Hepatocyte (in vitro differentiated cells): ENCODE measurements at regions not wholly inside any gene's neighbourhood (a gene's known extent, or its start where the extent isn't known, plus 50 kb on each side); places are given as distances from the start of the nearest gene placed in this dataset.

Experiments
- EZH2 ChIP-seq: fragments of 200-600 bp; sonication (generic); IDR thresholded peaks from 2 replicates; pipeline ENCODE4 v1.6.1; 2016; ENCODE audit warnings: antibody characterized with exemption, mild to moderate bottlenecking, borderline replicate concordance
- EZH2phosphoT487 ChIP-seq: fragments of 200-600 bp; sonication (generic); IDR thresholded peaks from one replicate; pipeline ENCODE4 v1.6.1; 2018; ENCODE audit warnings: antibody characterized with exemption, mild to moderate bottlenecking, low read depth, moderate library complexity; ENCODE audit not compliant: unreplicated experiment, severe bottlenecking
- TF ChIP-seq, protein P1 (sequence below): fragments of 200-600 bp; sonication (generic); IDR thresholded peaks from 2 replicates; pipeline ENCODE4 v1.5.1; 2016; ENCODE audit warnings: antibody characterized with exemption, mild to moderate bottlenecking; ENCODE audit not compliant: poor library complexity

DNA sequence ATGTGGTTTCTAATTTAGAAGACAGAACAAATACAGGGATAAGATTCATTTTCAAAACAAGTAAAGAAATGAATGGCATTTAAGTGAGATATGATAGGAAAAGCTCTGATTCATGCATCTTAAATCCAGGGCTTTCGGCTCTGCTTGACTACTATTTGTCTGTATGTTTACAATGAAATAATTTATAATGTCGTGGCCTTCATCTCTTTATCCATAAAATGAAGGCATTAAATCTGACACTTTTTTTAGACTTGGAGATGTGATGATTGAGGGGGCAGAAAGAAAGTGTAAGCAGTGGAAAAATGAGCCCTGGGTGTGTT is 115.7 kb upstream of the KIT start:
- TF ChIP-seq, protein P1, sequence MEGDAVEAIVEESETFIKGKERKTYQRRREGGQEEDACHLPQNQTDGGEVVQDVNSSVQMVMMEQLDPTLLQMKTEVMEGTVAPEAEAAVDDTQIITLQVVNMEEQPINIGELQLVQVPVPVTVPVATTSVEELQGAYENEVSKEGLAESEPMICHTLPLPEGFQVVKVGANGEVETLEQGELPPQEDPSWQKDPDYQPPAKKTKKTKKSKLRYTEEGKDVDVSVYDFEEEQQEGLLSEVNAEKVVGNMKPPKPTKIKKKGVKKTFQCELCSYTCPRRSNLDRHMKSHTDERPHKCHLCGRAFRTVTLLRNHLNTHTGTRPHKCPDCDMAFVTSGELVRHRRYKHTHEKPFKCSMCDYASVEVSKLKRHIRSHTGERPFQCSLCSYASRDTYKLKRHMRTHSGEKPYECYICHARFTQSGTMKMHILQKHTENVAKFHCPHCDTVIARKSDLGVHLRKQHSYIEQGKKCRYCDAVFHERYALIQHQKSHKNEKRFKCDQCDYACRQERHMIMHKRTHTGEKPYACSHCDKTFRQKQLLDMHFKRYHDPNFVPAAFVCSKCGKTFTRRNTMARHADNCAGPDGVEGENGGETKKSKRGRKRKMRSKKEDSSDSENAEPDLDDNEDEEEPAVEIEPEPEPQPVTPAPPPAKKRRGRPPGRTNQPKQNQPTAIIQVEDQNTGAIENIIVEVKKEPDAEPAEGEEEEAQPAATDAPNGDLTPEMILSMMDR = no peak
- no peak for TF ChIP-seq EZH2
- no peak for TF ChIP-seq EZH2phosphoT487
